GM19438 (cell line): ENCODE measurements at regions not wholly inside any gene's neighbourhood (a gene's known extent, or its start where the extent isn't known, plus 50 kb on each side); places are given as distances from the start of the nearest gene placed in this dataset.

Experiments
- ATAC-seq: cut with Tn5 transposase; IDR thresholded peaks from one replicate; pipeline ENCODE4 v1.9.1; 2021; ENCODE audit warnings: low read depth; ENCODE audit not compliant: unreplicated experiment

DNA sequence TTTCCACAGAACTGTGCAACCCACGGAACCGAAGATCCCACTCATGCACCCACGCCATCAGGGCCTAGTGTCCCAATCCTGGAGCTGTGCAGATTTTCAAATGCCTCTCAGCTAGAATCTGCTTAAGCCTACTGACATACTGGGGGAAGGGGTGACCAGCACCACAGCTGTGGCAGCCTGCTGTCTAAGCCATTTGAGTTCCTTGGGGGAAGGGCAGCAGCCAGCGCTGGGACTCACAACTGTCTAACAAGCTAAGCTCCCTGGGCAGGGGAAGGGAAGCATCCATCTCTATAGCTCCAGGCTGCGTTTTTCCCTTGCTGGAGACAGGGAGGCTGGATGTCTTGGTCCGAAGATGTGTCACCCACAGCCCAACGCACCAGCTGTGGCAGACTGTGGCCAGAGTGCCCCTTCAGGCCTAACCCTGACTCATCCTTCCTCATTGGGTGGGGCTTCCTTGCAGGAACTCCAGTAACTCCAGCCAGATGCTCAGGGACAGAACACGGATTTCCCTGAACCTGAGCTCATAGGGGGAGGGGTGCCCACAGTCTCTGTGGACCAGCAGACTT, 194.8 kb downstream of the CHRDL1 start:
- ATAC-seq: no peak

DNA sequence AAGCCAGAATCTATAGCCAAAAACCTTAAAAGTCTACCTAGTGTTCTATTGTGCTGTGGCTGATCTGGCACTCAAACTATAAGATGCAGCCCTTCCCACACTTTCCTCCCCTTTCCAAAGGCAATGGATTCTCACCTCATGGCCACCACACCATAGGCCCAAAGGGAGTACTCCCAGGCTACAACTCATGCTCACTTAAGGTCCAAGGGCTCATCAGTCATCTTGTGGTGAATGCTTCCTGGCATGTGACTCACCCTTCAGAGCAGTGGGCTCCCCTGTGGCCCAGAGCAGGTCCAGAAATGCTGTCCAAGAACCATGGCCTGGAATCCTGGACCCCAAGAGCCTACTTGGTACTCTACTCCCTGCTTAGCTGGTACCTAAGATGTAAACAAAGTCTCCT, 181.0 kb downstream of the CHRDL1 start:
- no peak for ATAC-seq
